NB4 (cell line): ENCODE measurements at regions not wholly inside any gene's neighbourhood (a gene's known extent, or its start where the extent isn't known, plus 50 kb on each side); places are given as distances from the start of the nearest gene placed in this dataset.
A peak's percentile ranks its signal among the peaks of the same experiment; 100 is the strongest.

Experiments
- DNase-seq: peaks from one replicate; pipeline ENCODE4 v3.0.0; 2010; ENCODE audit warnings: low read depth
- H3K4me3 ChIP-seq: one replicate; pipeline ENCODE4 v1.5.1; 2011; ENCODE audit warnings: mild to moderate bottlenecking, low read depth, low read length, moderate library complexity
- CTCF ChIP-seq: IDR thresholded peaks from one replicate; pipeline ENCODE4 v1.5.1; 2012; ENCODE audit warnings: low read depth, low read length
- MAX ChIP-seq: IDR thresholded peaks from 2 replicates; pipeline ENCODE4 v1.6.1; 2011; ENCODE audit warnings: low read depth, low read length
- MYC ChIP-seq: IDR thresholded peaks from 2 replicates; pipeline ENCODE4 v1.6.1; 2011; ENCODE audit warnings: low read depth, low read length
- POLR2A ChIP-seq: IDR thresholded peaks from 2 replicates; pipeline ENCODE4 v1.6.1; 2011; ENCODE audit warnings: mild to moderate bottlenecking; ENCODE audit not compliant: insufficient read length; ENCODE audit errors: extremely low read depth

- H3K4me3 ChIP-seq, result no peak overlapping the region
- TF ChIP-seq POLR2A (no peak), MYC (no peak)
- no peak for DNase-seq
Observed at GRCh38 chr14:35480119-35480769, 53.7 kb upstream of the INSM2 start.

GRCh38 chr14:35482994-35483515, 50.9 kb upstream of the INSM2 start:
- no peak overlapping the region for H3K4me3 ChIP-seq
- TF ChIP-seq CTCF (no peak), MYC (no peak), POLR2A (no peak), MAX (no peak)
- DNase-seq, result peak; percentile 2
